GM23248 (cell line): ENCODE measurements at regions not wholly inside any gene's neighbourhood (a gene's known extent, or its start where the extent isn't known, plus 50 kb on each side); places are given as distances from the start of the nearest gene placed in this dataset.
A peak's percentile ranks its signal among the peaks of the same experiment; 100 is the strongest.
"Not testable (repeated sequence)": the region's sequence is repeated elsewhere in the genome, so short reads cannot be mapped to it uniquely, and the experiment has no call there.

ENCODE experiments used
- DNase-seq: peaks from one replicate; pipeline ENCODE4 v3.0.0-alpha.2; 2015
- H2AFZ ChIP-seq: fragments of 200-600 bp; sonication (generic); 2 replicates; pipeline ENCODE4 v1.6.1; 2016; ENCODE audit warnings: antibody characterized with exemption
- H3F3A ChIP-seq: fragments of 200-600 bp; sonication (generic); 2 replicates; pipeline ENCODE4 v1.6.1; 2016; ENCODE audit warnings: mild to moderate bottlenecking, antibody characterized with exemption, mixed run types; ENCODE audit not compliant: insufficient read depth
- H3K27ac ChIP-seq: fragments of 200-600 bp; sonication (generic); 2 replicates; pipeline ENCODE4 v1.5.1; 2016; ENCODE audit warnings: mild to moderate bottlenecking
- H3K27me3 ChIP-seq: fragments of 200-600 bp; sonication (generic); replicated peaks from 2 replicates; pipeline ENCODE4 v1.6.1; 2016; ENCODE audit warnings: mild to moderate bottlenecking; ENCODE audit not compliant: insufficient read depth
- H3K36me3 ChIP-seq: fragments of 200-600 bp; sonication (generic); 2 replicates; pipeline ENCODE4 v1.6.1; 2016; ENCODE audit warnings: low read depth, mild to moderate bottlenecking
- H3K4me1 ChIP-seq: fragments of 200-600 bp; sonication (generic); 2 replicates; pipeline ENCODE4 v1.6.1; 2016; ENCODE audit warnings: mild to moderate bottlenecking; ENCODE audit not compliant: insufficient read depth
- H3K4me2 ChIP-seq: fragments of 200-600 bp; sonication (generic); one replicate; pipeline ENCODE4 v1.6.1; 2016; ENCODE audit warnings: mild to moderate bottlenecking; ENCODE audit not compliant: unreplicated experiment
- H3K4me3 ChIP-seq: fragments of 200-600 bp; sonication (generic); 2 replicates; pipeline ENCODE4 v1.5.1; 2016; ENCODE audit warnings: mild to moderate bottlenecking
- H3K79me2 ChIP-seq: fragments of 200-600 bp; sonication (generic); 2 replicates; pipeline ENCODE4 v1.6.1; 2016; ENCODE audit warnings: mild to moderate bottlenecking; ENCODE audit not compliant: insufficient read depth
- H3K9ac ChIP-seq: fragments of 200-600 bp; sonication (generic); 2 replicates; pipeline ENCODE4 v1.6.1; 2016; ENCODE audit warnings: mild to moderate bottlenecking
- H3K9me2 ChIP-seq: fragments of 200-600 bp; sonication (generic); 2 replicates; pipeline ENCODE4 v1.6.1; 2016; ENCODE audit warnings: mixed run types, mild to moderate bottlenecking, moderate library complexity; ENCODE audit not compliant: insufficient read depth
- H3K9me3 ChIP-seq: fragments of 200-600 bp; sonication (generic); one replicate; pipeline ENCODE4 v1.6.1; 2017; ENCODE audit warnings: low read depth
- H4K20me1 ChIP-seq: fragments of 200-600 bp; sonication (generic); 2 replicates; pipeline ENCODE4 v1.6.0; 2016; ENCODE audit not compliant: insufficient read depth
- EZH2 ChIP-seq: fragments of 200-600 bp; sonication (generic); IDR thresholded peaks from 2 replicates; pipeline ENCODE4 v1.6.1; 2018; ENCODE audit warnings: antibody characterized with exemption, mild to moderate bottlenecking; ENCODE audit not compliant: insufficient read depth, poor library complexity, severe bottlenecking
- EZH2phosphoT487 ChIP-seq: fragments of 200-600 bp; sonication (generic); IDR thresholded peaks from 2 replicates; pipeline ENCODE4 v1.6.1; 2018; ENCODE audit warnings: antibody characterized with exemption, moderate library complexity, mild to moderate bottlenecking, low read depth; ENCODE audit not compliant: insufficient read depth
- WGBS, 2 experiments: methylation state at CpG; one replicate each; pipeline ENCODE4 v1.1.6; 2015 to 2017; ENCODE audit warnings: low lambda C conversion rate in 2 of 2, low coverage in 1 of 2; ENCODE audit errors: missing lambda C conversion rate in 2 of 2; 5-methylcytosine and 5-hydroxymethylcytosine counted together
- in situ Hi-C: fragments of 300-500 bp; cut with MboI; formaldehyde crosslinking; loops from 2 replicates; pipeline ENCODE4 v1.15.0; 2020

- TF ChIP-seq EZH2phosphoT487 (no peak), EZH2 (no peak)
- Histone ChIP-seq H3K4me3 (no peak overlapping the region), H3K9me2 (no peaks in the 10 kb centered on the region), H4K20me1 (no peaks in the 10 kb centered on the region), H3K79me2 (no peaks in the 10 kb centered on the region), H3K36me3 (no peaks in the 10 kb centered on the region), H3K4me2 (no peak overlapping the region), H3K9me3 (no peaks in the 10 kb centered on the region), H3F3A (no peaks in the 10 kb centered on the region), H2AFZ (no peak overlapping the region), H3K27me3 (no peaks in the 10 kb centered on the region), H3K4me1 (peaks cover 8% of the 10 kb centered on the region; the same call in 1 of the 2 replicates), H3K27ac (no peak overlapping the region), H3K9ac (no peak overlapping the region)
- no peak for DNase-seq
- in situ Hi-C loops: no loop called here
- 30 to 41% methylated on average over 3 of the region's 3 CpGs for WGBS, 2 experiments
Observed at GRCh38 chr6:17211101-17211500, 70.1 kb upstream of the RBM24 start.

DNA sequence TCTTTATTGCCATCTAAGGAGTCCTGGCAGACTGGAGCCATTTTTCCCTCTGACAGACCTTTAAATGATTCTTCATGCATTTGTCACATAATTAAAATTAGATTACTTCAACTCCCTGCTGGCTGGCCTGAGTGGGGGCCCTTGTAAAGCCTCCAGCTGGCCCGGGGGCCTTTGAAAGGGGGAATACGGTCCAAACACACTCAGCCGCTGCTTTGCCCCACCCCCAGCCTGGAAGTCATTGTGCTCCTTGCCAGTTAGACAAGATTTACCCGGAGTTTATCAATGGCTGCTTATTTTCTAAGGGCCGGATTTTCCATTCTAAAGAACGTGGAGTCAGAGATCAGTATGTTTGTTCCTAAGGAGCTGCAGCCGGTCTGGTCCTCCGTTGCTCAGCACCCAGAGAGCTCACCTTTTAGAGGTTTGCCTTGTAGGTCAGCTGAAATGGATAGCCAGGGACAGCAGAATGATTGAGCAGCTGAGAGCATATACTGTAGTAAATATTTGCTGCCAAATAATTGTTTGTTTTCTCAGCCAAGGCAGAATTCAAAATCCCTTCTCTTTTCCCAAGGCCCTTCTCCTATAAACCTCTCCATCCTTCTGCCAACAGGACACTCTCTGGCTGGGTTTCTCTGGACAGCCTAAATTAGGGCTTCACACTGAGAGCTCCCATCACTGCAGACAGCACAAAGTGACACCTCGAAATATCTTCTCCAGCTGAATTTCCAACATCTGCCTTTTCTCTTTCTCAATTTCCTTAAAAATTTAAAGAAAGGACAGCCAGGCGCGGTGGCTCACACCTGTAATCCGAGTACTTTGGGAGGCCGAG, 68.4 kb upstream of the RBM24 start:
- Histone ChIP-seq H3K27me3 (no peaks in the 10 kb centered on the region), H3K4me1 (peaks cover 8% of the 10 kb centered on the region; the same call in 1 of the 2 replicates), H3K9me2 (no peaks in the 10 kb centered on the region), H3K27ac (no peak overlapping the region), H3K36me3 (no peaks in the 10 kb centered on the region), H2AFZ (peak overlapping the region; percentile 80), H3K9me3 (no peaks in the 10 kb centered on the region), H4K20me1 (no peaks in the 10 kb centered on the region), H3K9ac (no peak overlapping the region), H3K4me2 (peak overlapping the region; percentile 9), H3K4me3 (0 out of 2 replicates have a peak overlapping the region, but pooled peaks have one; percentile 12), H3F3A (no peaks in the 10 kb centered on the region), H3K79me2 (no peaks in the 10 kb centered on the region)
- peak; percentile 11 for DNase-seq
- in situ Hi-C loops: no loop called here
- TF ChIP-seq EZH2phosphoT487 (no peak), EZH2 (no peak)
- 32 to 33% methylated on average over 13 of the region's 13 CpGs for WGBS, 2 experiments

DNA sequence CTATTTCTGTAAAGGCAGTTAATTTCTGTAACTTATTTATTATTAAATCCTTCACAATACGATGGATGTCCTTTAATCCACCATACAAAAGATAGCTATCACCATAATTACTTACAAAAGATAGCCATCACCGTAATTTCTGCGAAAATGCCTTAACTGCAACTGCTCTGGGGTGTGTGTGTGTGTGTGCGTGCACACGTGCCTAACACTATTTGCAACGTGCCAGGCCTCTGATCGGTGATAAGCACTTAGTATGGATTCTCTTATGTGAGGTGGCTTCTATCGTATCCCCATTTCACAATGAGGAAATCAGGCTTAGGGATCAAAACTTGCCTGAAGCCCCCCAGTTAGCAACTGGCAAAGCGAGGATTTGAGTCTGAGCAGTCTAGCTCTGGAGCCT, 67.1 kb upstream of the RBM24 start:
- no peaks in the 10 kb centered on the region for H3K36me3 ChIP-seq
- no peaks in the 10 kb centered on the region for H3K9me2 ChIP-seq
- H3K4me3 ChIP-seq: no peak overlapping the region
- H3F3A ChIP-seq: no peaks in the 10 kb centered on the region
- H3K4me2 ChIP-seq: no peak overlapping the region
- H4K20me1 ChIP-seq: no peaks in the 10 kb centered on the region
- no peak overlapping the region for H3K27ac ChIP-seq
- no peaks in the 10 kb centered on the region for H3K9me3 ChIP-seq
- no peak for TF ChIP-seq EZH2phosphoT487
- no peak for TF ChIP-seq EZH2
- H3K9ac ChIP-seq: no peak overlapping the region
- in situ Hi-C loops: no loop called here
- H3K4me1 ChIP-seq: peaks cover 8% of the 10 kb centered on the region; the same call in 1 of the 2 replicates
- WGBS, 2 experiments: 85 to 88% methylated on average over 9 of the region's 9 CpGs
- no peaks in the 10 kb centered on the region for H3K79me2 ChIP-seq
- no peak overlapping the region for H2AFZ ChIP-seq
- no peak for DNase-seq
- H3K27me3 ChIP-seq: no peaks in the 10 kb centered on the region

GRCh38 chr6:17216972-17217371, 64.2 kb upstream of the RBM24 start:
- H3K4me2 ChIP-seq, H3K4me3 ChIP-seq, H3K9ac ChIP-seq, H2AFZ ChIP-seq, DNase-seq, H3K36me3 ChIP-seq, H4K20me1 ChIP-seq, H3K27ac ChIP-seq, H3K9me3 ChIP-seq, H3K4me1 ChIP-seq, H3K27me3 ChIP-seq, H3K9me2 ChIP-seq, in situ Hi-C loops, H3F3A ChIP-seq, H3K79me2 ChIP-seq: not testable (repeated sequence)
- WGBS, 2 experiments: 87 to 92% methylated on average over 10 of the region's 10 CpGs
